Uterus (tissue), 2 donors: ENCODE measurements at regions not wholly inside any gene's neighbourhood (a gene's known extent, or its start where the extent isn't known, plus 50 kb on each side); places are given as distances from the start of the nearest gene placed in this dataset.

ENCODE experiments used
- CTCF ChIP-seq, 4 experiments: fragments of 200-600 bp in 2 of 4; fragments of 450-650 bp in 2 of 4; sonication (generic) in 2 of 4; IDR thresholded peaks; one replicate each; pipeline ENCODE4 v1.5.1; 2016 to 2019; ENCODE audit warnings: antibody characterized with exemption in 4 of 4, mild to moderate bottlenecking in 2 of 4, moderate library complexity in 1 of 4
- POLR2A ChIP-seq, 2 donors: fragments of 450-650 bp; IDR thresholded peaks; one replicate each; pipeline ENCODE4 v1.6.1; 2016; ENCODE audit warnings: antibody characterized with exemption in 2 of 2, mild to moderate bottlenecking in 1 of 2, moderate library complexity in 1 of 2

GRCh38 chr9:75607521-75607920, 283.0 kb upstream of the PCSK5 start:
- TF ChIP-seq POLR2A (IDR thresholded peaks at IDR 0.05), result no peak
- no peak for TF ChIP-seq CTCF (IDR thresholded peaks at IDR 0.05)
